ENCODE measurements at regions not wholly inside any gene's neighbourhood (a gene's known extent, or its start where the extent isn't known, plus 50 kb on each side); places are given as distances from the start of the nearest gene placed in this dataset.
"Not testable (repeated sequence)": the region's sequence is repeated elsewhere in the genome, so short reads cannot be mapped to it uniquely, and the experiment has no call there.

DNA sequence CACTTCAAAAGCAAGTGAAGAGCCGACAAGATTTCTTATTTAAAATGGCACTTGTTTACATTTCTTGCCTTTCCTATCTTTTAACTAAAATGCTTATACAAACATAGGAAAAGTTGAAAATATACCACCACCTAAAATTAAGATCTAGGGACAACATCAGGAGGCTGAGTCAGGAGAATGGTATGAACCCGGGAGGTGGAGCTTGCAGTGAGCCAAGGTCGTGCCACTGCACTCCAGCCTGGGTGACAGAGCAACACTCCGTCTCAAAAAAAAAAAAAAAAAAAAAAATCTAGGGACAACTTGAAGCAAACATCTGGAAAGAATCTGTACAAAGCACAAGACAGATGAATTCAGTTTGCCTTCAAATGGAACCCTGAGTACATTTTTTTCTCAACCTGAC is 1455.3 kb downstream of the KHDRBS2 start:
- TF ChIP-seq, protein P1, sequence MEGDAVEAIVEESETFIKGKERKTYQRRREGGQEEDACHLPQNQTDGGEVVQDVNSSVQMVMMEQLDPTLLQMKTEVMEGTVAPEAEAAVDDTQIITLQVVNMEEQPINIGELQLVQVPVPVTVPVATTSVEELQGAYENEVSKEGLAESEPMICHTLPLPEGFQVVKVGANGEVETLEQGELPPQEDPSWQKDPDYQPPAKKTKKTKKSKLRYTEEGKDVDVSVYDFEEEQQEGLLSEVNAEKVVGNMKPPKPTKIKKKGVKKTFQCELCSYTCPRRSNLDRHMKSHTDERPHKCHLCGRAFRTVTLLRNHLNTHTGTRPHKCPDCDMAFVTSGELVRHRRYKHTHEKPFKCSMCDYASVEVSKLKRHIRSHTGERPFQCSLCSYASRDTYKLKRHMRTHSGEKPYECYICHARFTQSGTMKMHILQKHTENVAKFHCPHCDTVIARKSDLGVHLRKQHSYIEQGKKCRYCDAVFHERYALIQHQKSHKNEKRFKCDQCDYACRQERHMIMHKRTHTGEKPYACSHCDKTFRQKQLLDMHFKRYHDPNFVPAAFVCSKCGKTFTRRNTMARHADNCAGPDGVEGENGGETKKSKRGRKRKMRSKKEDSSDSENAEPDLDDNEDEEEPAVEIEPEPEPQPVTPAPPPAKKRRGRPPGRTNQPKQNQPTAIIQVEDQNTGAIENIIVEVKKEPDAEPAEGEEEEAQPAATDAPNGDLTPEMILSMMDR (IDR thresholded peaks at IDR 0.05; ENCODE audit: poor library complexity), result not testable (repeated sequence)
- TF ChIP-seq EZH2 (IDR thresholded peaks at IDR 0.05; ENCODE audit: borderline replicate concordance), result not testable (repeated sequence)
